ENCODE measurements at regions not wholly inside any gene's neighbourhood (a gene's known extent, or its start where the extent isn't known, plus 50 kb on each side); places are given as distances from the start of the nearest gene placed in this dataset.

DNA sequence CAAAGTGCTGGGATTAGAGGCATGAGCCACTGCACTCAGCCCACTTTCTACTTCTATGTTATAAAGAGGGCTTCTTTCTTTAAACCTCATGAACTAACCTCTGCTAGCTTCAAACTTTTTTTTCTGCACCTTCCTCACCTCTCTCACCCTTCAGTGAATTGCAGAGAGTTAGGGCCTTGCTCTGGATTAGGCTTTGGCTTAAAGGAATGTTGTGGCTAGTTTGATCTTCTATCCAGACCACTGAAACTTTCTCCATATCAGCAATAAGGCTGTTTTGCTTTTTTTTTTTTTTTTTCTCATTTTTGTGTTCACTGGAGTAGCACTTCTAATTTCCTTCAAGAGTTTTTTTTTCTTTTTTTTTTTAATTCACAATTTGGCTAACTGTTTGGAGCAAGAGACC is 216.4 kb upstream of the MAP3K1 start:
- ChIA-PET CTCF (no interaction called here), POLR2A (no interaction called here)
- H3K4me1 ChIP-seq (ENCODE audit: control insufficient read depth in 1 of 2, insufficient read depth in 2 of 2, low read depth in 1 of 2, low read length in 1 of 2): no peaks in the 10 kb centered on the region
- no peaks in the 10 kb centered on the region for H3K36me3 ChIP-seq (replicated peaks in 1 of 2; ENCODE audit: control insufficient read depth in 1 of 2, insufficient read depth in 2 of 2, low read length in 1 of 2)
- no peak overlapping the region for H3K27ac ChIP-seq (ENCODE audit: low read depth in 2 of 2, low read length in 1 of 2)
- no peaks in the 10 kb centered on the region for H3K9me3 ChIP-seq
- H3K79me2 ChIP-seq (ENCODE audit: insufficient read depth): no peaks in the 10 kb centered on the region
- no peaks in the 10 kb centered on the region for H3K27me3 ChIP-seq (ENCODE audit: insufficient read depth)
- H3K9ac ChIP-seq: no peak overlapping the region
- TF ChIP-seq YY1 (IDR thresholded peaks at IDR 0.05; ENCODE audit: low read depth): no peak
- TF ChIP-seq SIN3A (IDR thresholded peaks at IDR 0.05; ENCODE audit: borderline replicate concordance, low read depth, low read length): no peak
- TF ChIP-seq TEAD4 (IDR thresholded peaks at IDR 0.05; ENCODE audit: borderline replicate concordance, insufficient read depth): no peak
- no peak for TF ChIP-seq TAF1 (IDR thresholded peaks at IDR 0.05; ENCODE audit: borderline replicate concordance, low read depth, low read length)
- TF ChIP-seq, protein P1, sequence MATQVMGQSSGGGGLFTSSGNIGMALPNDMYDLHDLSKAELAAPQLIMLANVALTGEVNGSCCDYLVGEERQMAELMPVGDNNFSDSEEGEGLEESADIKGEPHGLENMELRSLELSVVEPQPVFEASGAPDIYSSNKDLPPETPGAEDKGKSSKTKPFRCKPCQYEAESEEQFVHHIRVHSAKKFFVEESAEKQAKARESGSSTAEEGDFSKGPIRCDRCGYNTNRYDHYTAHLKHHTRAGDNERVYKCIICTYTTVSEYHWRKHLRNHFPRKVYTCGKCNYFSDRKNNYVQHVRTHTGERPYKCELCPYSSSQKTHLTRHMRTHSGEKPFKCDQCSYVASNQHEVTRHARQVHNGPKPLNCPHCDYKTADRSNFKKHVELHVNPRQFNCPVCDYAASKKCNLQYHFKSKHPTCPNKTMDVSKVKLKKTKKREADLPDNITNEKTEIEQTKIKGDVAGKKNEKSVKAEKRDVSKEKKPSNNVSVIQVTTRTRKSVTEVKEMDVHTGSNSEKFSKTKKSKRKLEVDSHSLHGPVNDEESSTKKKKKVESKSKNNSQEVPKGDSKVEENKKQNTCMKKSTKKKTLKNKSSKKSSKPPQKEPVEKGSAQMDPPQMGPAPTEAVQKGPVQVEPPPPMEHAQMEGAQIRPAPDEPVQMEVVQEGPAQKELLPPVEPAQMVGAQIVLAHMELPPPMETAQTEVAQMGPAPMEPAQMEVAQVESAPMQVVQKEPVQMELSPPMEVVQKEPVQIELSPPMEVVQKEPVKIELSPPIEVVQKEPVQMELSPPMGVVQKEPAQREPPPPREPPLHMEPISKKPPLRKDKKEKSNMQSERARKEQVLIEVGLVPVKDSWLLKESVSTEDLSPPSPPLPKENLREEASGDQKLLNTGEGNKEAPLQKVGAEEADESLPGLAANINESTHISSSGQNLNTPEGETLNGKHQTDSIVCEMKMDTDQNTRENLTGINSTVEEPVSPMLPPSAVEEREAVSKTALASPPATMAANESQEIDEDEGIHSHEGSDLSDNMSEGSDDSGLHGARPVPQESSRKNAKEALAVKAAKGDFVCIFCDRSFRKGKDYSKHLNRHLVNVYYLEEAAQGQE (IDR thresholded peaks at IDR 0.05; ENCODE audit: low read depth, low read length): no peak
- TF ChIP-seq, protein P2, sequence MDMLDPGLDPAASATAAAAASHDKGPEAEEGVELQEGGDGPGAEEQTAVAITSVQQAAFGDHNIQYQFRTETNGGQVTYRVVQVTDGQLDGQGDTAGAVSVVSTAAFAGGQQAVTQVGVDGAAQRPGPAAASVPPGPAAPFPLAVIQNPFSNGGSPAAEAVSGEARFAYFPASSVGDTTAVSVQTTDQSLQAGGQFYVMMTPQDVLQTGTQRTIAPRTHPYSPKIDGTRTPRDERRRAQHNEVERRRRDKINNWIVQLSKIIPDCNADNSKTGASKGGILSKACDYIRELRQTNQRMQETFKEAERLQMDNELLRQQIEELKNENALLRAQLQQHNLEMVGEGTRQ (IDR thresholded peaks at IDR 0.05; ENCODE audit: borderline replicate concordance, low read depth, low read length): no peak
- no peak for TF ChIP-seq EZH2phosphoT487 (IDR thresholded peaks at IDR 0.05; ENCODE audit: borderline replicate concordance, low read depth)
- TF ChIP-seq GATA2 (CRISPR knock-in tag; IDR thresholded peaks at IDR 0.05): no peak
- TF ChIP-seq, protein P3, sequence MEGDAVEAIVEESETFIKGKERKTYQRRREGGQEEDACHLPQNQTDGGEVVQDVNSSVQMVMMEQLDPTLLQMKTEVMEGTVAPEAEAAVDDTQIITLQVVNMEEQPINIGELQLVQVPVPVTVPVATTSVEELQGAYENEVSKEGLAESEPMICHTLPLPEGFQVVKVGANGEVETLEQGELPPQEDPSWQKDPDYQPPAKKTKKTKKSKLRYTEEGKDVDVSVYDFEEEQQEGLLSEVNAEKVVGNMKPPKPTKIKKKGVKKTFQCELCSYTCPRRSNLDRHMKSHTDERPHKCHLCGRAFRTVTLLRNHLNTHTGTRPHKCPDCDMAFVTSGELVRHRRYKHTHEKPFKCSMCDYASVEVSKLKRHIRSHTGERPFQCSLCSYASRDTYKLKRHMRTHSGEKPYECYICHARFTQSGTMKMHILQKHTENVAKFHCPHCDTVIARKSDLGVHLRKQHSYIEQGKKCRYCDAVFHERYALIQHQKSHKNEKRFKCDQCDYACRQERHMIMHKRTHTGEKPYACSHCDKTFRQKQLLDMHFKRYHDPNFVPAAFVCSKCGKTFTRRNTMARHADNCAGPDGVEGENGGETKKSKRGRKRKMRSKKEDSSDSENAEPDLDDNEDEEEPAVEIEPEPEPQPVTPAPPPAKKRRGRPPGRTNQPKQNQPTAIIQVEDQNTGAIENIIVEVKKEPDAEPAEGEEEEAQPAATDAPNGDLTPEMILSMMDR (IDR thresholded peaks at IDR 0.05): no peak
- no peak for TF ChIP-seq RCOR1 (IDR thresholded peaks at IDR 0.05; ENCODE audit: low read length)
- no peak overlapping the region for H3K4me3 ChIP-seq (ENCODE audit: low read depth in 2 of 2, low read length in 1 of 2)
- no peaks in the 10 kb centered on the region for H4K20me1 ChIP-seq (ENCODE audit: insufficient read depth)
- no peak for DNase-seq
- no peak overlapping the region for H3K4me2 ChIP-seq
- H2AFZ ChIP-seq (ENCODE audit: low read depth): no peak overlapping the region
- H3K9me2 ChIP-seq: no peaks in the 10 kb centered on the region
- no peaks in the 10 kb centered on the region for H3F3A ChIP-seq (replicated peaks; ENCODE audit: insufficient read depth)

DNA sequence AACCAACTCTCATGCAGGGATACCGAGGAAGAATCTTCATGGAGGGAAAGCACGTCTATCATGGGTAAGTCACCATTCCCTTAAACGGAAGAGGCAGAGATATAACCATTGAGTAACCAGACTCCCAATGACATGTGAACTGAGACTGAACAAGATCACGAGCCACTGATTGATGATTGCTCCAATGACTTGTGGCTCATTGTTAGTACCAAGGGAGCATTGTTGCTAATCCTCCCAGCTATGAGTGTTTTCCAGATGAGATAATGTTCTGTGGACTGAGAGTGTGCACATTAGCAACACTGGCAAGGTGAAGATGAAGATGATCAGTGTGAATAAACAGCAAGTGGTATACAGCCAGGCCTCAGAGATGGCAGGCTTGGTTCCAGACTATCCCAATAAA is 219.2 kb upstream of the MAP3K1 start:
- no peaks in the 10 kb centered on the region for H4K20me1 ChIP-seq (ENCODE audit: insufficient read depth)
- no peaks in the 10 kb centered on the region for H3K27me3 ChIP-seq (ENCODE audit: insufficient read depth)
- ChIA-PET POLR2A (interaction anchor here (0.7 kb wide), 1 partner anchor 264 kb away, joined by 3 read pairs; no protein-coding TSS in a partner anchor), CTCF (interaction anchor here (2.9 kb wide), 1 partner anchor 11 kb away, joined by 9 read pairs; no protein-coding TSS in a partner anchor)
- no peaks in the 10 kb centered on the region for H3K9me3 ChIP-seq
- H3F3A ChIP-seq (replicated peaks; ENCODE audit: insufficient read depth): no peaks in the 10 kb centered on the region
- DNase-seq: no peak
- no peak overlapping the region for H3K9ac ChIP-seq
- H3K36me3 ChIP-seq (replicated peaks in 1 of 2; ENCODE audit: control insufficient read depth in 1 of 2, insufficient read depth in 2 of 2, low read length in 1 of 2): no peaks in the 10 kb centered on the region
- H3K4me1 ChIP-seq (ENCODE audit: control insufficient read depth in 1 of 2, insufficient read depth in 2 of 2, low read depth in 1 of 2, low read length in 1 of 2): no peaks in the 10 kb centered on the region
- H3K4me3 ChIP-seq (ENCODE audit: low read depth in 2 of 2, low read length in 1 of 2): no peak overlapping the region
- 65% methylated on average over 4 of the region's 4 CpGs for WGBS (ENCODE audit: low lambda C conversion rate)
- H2AFZ ChIP-seq (ENCODE audit: low read depth): no peak overlapping the region
- no peaks in the 10 kb centered on the region for H3K9me2 ChIP-seq
- H3K4me2 ChIP-seq: no peak overlapping the region
- no peak overlapping the region for H3K27ac ChIP-seq (ENCODE audit: low read depth in 2 of 2, low read length in 1 of 2)
- no peaks in the 10 kb centered on the region for H3K79me2 ChIP-seq (ENCODE audit: insufficient read depth)
- TF ChIP-seq MEF2A (IDR thresholded peaks at IDR 0.05; ENCODE audit: borderline replicate concordance, low read depth): no peak
- TF ChIP-seq GABPA (IDR thresholded peaks at IDR 0.05; ENCODE audit: low read depth): no peak
- TF ChIP-seq, protein P4, sequence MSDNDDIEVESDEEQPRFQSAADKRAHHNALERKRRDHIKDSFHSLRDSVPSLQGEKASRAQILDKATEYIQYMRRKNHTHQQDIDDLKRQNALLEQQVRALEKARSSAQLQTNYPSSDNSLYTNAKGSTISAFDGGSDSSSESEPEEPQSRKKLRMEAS (IDR thresholded peaks at IDR 0.05; ENCODE audit: low read depth): no peak
- TF ChIP-seq, protein P5, sequence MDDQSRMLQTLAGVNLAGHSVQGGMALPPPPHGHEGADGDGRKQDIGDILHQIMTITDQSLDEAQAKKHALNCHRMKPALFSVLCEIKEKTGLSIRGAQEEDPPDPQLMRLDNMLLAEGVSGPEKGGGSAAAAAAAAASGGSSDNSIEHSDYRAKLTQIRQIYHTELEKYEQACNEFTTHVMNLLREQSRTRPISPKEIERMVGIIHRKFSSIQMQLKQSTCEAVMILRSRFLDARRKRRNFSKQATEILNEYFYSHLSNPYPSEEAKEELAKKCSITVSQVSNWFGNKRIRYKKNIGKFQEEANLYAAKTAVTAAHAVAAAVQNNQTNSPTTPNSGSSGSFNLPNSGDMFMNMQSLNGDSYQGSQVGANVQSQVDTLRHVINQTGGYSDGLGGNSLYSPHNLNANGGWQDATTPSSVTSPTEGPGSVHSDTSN (IDR thresholded peaks at IDR 0.05): no peak
- TF ChIP-seq TEAD4 (IDR thresholded peaks at IDR 0.05; ENCODE audit: borderline replicate concordance, insufficient read depth): no peak
- TF ChIP-seq FOXJ3 (CRISPR knock-in tag; IDR thresholded peaks at IDR 0.05): no peak
- TF ChIP-seq YY1 (IDR thresholded peaks at IDR 0.05; ENCODE audit: low read depth): no peak
- TF ChIP-seq MXI1 (IDR thresholded peaks at IDR 0.05; ENCODE audit: low read depth, low read length): no peak
- TF ChIP-seq EZH2phosphoT487 (IDR thresholded peaks at IDR 0.05; ENCODE audit: borderline replicate concordance, low read depth): no peak
- TF ChIP-seq CHD2 (IDR thresholded peaks at IDR 0.05; ENCODE audit: low read length, partially characterized antibody): no peak
- TF ChIP-seq NRF1 (IDR thresholded peaks at IDR 0.05; ENCODE audit: low read depth, low read length): no peak
